ENCODE measurements at regions not wholly inside any gene's neighbourhood (a gene's known extent, or its start where the extent isn't known, plus 50 kb on each side); places are given as distances from the start of the nearest gene placed in this dataset.

- TF ChIP-seq ETV6 (conservative IDR thresholded peaks at IDR 0.05 in 1 of 2, IDR thresholded peaks at IDR 0.05 in 1 of 2; ENCODE audit: borderline replicate concordance in 1 of 2, low read depth in 1 of 2) (no peak), ZSCAN29 (IDR thresholded peaks at IDR 0.05) (no peak), SIN3A (IDR thresholded peaks at IDR 0.05; ENCODE audit: low read depth, low read length) (no peak), RFX5 (IDR thresholded peaks at IDR 0.05; ENCODE audit: low read depth, low read length) (no peak), EZH2 (IDR thresholded peaks at IDR 0.05; ENCODE audit: borderline replicate concordance, control insufficient read depth, low read depth, low read length) (no peak), SIX5 (IDR thresholded peaks at IDR 0.05; ENCODE audit: low read depth, low read length, severe bottlenecking) (no peak)
- TF ChIP-seq, protein P1, sequence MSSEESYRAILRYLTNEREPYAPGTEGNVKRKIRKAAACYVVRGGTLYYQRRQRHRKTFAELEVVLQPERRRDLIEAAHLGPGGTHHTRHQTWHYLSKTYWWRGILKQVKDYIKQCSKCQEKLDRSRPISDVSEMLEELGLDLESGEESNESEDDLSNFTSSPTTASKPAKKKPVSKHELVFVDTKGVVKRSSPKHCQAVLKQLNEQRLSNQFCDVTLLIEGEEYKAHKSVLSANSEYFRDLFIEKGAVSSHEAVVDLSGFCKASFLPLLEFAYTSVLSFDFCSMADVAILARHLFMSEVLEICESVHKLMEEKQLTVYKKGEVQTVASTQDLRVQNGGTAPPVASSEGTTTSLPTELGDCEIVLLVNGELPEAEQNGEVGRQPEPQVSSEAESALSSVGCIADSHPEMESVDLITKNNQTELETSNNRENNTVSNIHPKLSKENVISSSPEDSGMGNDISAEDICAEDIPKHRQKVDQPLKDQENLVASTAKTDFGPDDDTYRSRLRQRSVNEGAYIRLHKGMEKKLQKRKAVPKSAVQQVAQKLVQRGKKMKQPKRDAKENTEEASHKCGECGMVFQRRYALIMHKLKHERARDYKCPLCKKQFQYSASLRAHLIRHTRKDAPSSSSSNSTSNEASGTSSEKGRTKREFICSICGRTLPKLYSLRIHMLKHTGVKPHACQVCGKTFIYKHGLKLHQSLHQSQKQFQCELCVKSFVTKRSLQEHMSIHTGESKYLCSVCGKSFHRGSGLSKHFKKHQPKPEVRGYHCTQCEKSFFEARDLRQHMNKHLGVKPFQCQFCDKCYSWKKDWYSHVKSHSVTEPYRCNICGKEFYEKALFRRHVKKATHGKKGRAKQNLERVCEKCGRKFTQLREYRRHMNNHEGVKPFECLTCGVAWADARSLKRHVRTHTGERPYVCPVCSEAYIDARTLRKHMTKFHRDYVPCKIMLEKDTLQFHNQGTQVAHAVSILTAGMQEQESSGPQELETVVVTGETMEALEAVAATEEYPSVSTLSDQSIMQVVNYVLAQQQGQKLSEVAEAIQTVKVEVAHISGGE (CRISPR knock-in tag; IDR thresholded peaks at IDR 0.05), result no peak
- TF ChIP-seq, protein P2, sequence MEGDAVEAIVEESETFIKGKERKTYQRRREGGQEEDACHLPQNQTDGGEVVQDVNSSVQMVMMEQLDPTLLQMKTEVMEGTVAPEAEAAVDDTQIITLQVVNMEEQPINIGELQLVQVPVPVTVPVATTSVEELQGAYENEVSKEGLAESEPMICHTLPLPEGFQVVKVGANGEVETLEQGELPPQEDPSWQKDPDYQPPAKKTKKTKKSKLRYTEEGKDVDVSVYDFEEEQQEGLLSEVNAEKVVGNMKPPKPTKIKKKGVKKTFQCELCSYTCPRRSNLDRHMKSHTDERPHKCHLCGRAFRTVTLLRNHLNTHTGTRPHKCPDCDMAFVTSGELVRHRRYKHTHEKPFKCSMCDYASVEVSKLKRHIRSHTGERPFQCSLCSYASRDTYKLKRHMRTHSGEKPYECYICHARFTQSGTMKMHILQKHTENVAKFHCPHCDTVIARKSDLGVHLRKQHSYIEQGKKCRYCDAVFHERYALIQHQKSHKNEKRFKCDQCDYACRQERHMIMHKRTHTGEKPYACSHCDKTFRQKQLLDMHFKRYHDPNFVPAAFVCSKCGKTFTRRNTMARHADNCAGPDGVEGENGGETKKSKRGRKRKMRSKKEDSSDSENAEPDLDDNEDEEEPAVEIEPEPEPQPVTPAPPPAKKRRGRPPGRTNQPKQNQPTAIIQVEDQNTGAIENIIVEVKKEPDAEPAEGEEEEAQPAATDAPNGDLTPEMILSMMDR (IDR thresholded peaks at IDR 0.05 in 2 of 3, conservative IDR thresholded peaks at IDR 0.05 in 1 of 3; ENCODE audit: control insufficient read depth in 2 of 3, extremely low read depth in 1 of 3, insufficient read depth in 1 of 3, low read depth in 3 of 3, low read length in 3 of 3), result no peak
Observed at GRCh38 chr2:133942398-133942797, 311.5 kb upstream of the MGAT5 start.

Measured in GM12878 (cell line).